Common myeloid progenitor, CD34-positive (primary cell): ENCODE measurements at regions not wholly inside any gene's neighbourhood (a gene's known extent, or its start where the extent isn't known, plus 50 kb on each side); places are given as distances from the start of the nearest gene placed in this dataset.

ENCODE experiments used
- CTCF ChIA-PET: fragments of 350-600 bp; sonication (Branson Sonifier 250); formaldehyde crosslinking; loops from one replicate; lab custom pipeline; 2021; ENCODE audit warnings: antibody characterized with exemption; lab: Charles Lee
- POLR2A ChIA-PET: fragments of 350-600 bp; sonication (Branson Sonifier 250); formaldehyde crosslinking; loops from one replicate; lab custom pipeline; 2021; ENCODE audit warnings: antibody characterized with exemption; lab: Charles Lee
- DNase-seq, 3 donors: peaks; one replicate each; pipeline versions ENCODE4 v3.0.0 to v3.0.0-alpha.2; 2013
- H3K27ac ChIP-seq, 2 experiments: 1 replicate in 1 of 2; 2 replicates in 1 of 2; pipeline ENCODE4 v1.7.0; 2013; ENCODE audit warnings: inconsistent platforms in 2 of 2, low read length in 2 of 2, mild to moderate bottlenecking in 2 of 2, low read depth in 1 of 2, moderate library complexity in 1 of 2; ENCODE audit not compliant: severe bottlenecking in 2 of 2, insufficient read depth in 1 of 2, poor library complexity in 1 of 2
- H3K27me3 ChIP-seq, 5 experiments: replicated peaks in 2 of 5; 1 replicate in 3 of 5; 2 replicates in 2 of 5; pipeline versions ENCODE4 v1.6.1 to v1.7.0; 2013; ENCODE audit warnings: low read length in 4 of 5, mild to moderate bottlenecking in 2 of 5, moderate library complexity in 2 of 5, inconsistent platforms in 1 of 5; ENCODE audit not compliant: insufficient read depth in 5 of 5, control insufficient read depth in 4 of 5
- H3K36me3 ChIP-seq, 4 experiments: 1 replicate in 2 of 4; 2 replicates in 2 of 4; pipeline versions ENCODE4 v1.6.1 to v1.7.0; 2013; ENCODE audit warnings: low read length in 3 of 4, control low read depth in 1 of 4, mild to moderate bottlenecking in 1 of 4; ENCODE audit not compliant: control insufficient read depth in 4 of 4, insufficient read depth in 4 of 4
- H3K4me1 ChIP-seq, 4 experiments: 1 replicate in 3 of 4; 2 replicates in 1 of 4; pipeline versions ENCODE4 v1.6.1 to v1.7.1; 2013; ENCODE audit warnings: low read length in 3 of 4, mild to moderate bottlenecking in 3 of 4, control low read depth in 1 of 4, inconsistent platforms in 1 of 4, moderate library complexity in 1 of 4; ENCODE audit not compliant: control insufficient read depth in 4 of 4, insufficient read depth in 4 of 4; ENCODE audit errors: control extremely low read depth in 1 of 4
- H3K4me3 ChIP-seq, 7 experiments: 1 replicate in 4 of 7; 2 replicates in 3 of 7; pipeline versions ENCODE4 v1.5.1 to v1.7.0; 2013; ENCODE audit warnings: mild to moderate bottlenecking in 7 of 7, low read length in 6 of 7, moderate library complexity in 6 of 7, inconsistent platforms in 2 of 7, low read depth in 2 of 7, control low read depth in 1 of 7; ENCODE audit not compliant: insufficient read depth in 4 of 7, control insufficient read depth in 1 of 7; ENCODE audit errors: extremely low read depth in 1 of 7
- H3K9me3 ChIP-seq, 5 experiments: 1 replicate in 4 of 5; 2 replicates in 1 of 5; pipeline versions ENCODE4 v1.6.1 to v1.7.1; 2013; ENCODE audit warnings: low read length in 4 of 5, mild to moderate bottlenecking in 2 of 5, inconsistent platforms in 1 of 5, low read depth in 1 of 5, moderate library complexity in 1 of 5; ENCODE audit not compliant: control insufficient read depth in 4 of 5, insufficient read depth in 2 of 5; ENCODE audit errors: control extremely low read depth in 1 of 5
- WGBS: methylation state at CpG from one replicate; pipeline ENCODE4 v1.1.5; 2013; ENCODE audit not compliant: insufficient coverage; 5-methylcytosine and 5-hydroxymethylcytosine counted together

DNA sequence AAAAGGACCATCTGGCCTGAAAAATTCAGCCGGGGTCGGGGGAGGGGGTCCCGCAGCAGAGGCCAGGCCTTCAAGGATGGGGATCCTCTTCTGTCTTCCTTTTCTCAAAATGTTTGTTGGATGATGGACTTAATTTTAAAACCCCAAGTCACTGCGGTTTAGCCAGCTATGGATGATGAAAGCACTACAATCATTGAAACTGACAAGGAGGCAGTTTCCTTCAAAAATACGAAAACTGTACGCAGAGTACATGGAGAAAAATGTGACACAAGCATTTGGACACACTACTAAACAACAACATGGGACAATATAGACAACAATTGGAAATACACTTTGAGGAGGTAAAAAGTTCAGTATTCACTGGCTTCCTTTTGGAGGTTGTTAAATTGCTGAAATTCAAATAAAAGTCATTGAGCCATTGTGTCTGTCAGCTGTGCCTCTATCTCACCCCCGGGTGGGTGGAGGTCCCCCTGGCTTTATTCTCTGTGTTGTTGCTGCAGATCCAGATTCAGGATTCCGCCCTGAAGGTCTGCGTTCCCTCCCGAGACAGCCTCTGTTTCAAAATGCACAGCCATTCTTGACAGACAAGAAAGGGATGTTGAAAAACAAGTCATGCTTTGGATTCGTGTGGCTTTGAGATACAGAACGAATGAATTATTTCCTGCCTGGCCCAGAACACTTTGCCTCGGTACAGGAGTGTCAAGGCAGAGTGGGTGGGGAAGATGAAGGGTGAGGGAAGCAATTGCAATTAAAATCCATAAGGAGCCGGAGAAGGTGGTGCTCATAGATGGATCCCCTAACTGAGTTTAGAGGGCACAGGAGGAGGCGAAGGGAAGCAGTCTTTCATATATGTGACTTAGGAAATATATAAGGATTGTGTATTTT lies 118.2 kb downstream of the TTLL2 start:
- POLR2A ChIA-PET = no interaction called here
- CTCF ChIA-PET = no interaction called here
- Histone ChIP-seq H3K27ac (no peak overlapping the region), H3K4me3 (no peak overlapping the region), H3K4me1 (no peaks in the 10 kb centered on the region), H3K36me3 (no peaks in the 10 kb centered on the region), H3K27me3 (peaks cover 0 to 30% (median 8%) of the 10 kb centered on the region in 5 experiments), H3K9me3 (peaks cover 0 to 3% (median 0%) of the 10 kb centered on the region in 5 experiments)
- no peak for DNase-seq
- WGBS = 71% methylated on average over 10 of the region's 15 CpGs

DNA sequence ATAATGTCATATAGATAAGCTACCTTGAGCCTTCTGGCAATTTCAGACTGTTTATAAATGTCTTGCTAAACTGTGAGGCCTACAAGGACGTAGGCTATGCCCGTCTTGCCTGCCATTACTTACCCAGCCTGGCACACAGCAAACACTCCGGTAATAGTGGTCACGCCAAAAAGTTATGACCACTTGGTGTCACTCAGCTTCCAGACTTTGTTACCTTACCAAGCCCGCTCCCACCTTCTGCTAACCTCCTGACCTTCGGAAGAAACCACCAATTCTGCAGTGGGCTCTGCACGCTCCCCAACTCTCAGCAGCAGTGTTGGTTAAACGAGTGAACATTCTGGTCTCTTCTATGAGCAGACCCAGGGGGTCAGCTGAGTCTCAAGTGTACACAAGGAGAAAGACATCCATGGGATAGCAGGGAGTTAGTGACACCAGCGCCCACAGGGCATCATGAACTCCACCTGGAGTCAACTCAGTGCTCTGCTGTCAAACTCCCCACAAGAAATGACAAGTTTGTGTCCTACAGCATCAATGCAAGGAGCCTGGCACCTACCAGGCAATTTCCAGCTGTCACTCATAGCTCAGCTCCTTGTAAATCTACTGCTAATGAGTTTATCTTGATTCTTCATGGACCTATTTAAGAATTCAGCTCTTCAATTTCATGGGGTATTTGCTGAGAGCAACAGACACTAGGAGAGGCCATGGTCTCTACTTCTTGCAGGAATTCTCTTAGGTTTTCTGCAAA lies 119.9 kb downstream of the TTLL2 start:
- POLR2A ChIA-PET = no interaction called here
- Histone ChIP-seq H3K27ac (no peak overlapping the region), H3K9me3 (no peaks in the 10 kb centered on the region), H3K4me3 (no peak overlapping the region), H3K27me3 (peaks cover 0 to 23% (median 5%) of the 10 kb centered on the region in 5 experiments), H3K36me3 (no peaks in the 10 kb centered on the region), H3K4me1 (no peaks in the 10 kb centered on the region)
- CTCF ChIA-PET = no interaction called here
- DNase-seq = no peak
- WGBS = 98% methylated on average over 9 of the region's 9 CpGs

DNA sequence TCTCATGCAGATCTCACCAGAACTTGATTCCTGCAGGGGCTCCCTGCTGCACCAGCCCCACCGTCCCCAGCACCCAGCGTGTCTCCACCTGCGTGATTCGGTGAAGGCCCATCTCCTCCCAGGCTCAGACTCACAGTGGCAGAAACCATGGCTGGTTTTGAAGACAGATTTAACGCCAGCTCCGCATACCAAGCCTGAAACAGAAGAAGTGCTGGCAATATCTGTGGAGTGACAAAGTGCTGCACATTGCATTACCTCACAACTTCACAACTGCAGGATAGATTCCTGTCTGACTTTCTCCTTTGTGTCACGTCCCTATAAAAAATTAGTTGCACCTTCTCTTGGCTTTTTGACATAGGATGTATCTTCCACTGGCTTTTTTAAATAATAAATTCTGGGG lies 120.7 kb downstream of the TTLL2 start:
- no peaks in the 10 kb centered on the region for H3K36me3 ChIP-seq
- peaks cover 0 to 23% (median 5%) of the 10 kb centered on the region in 5 experiments for H3K27me3 ChIP-seq
- WGBS = 84% methylated on average over 7 of the region's 7 CpGs
- POLR2A ChIA-PET = no interaction called here
- no peak overlapping the region for H3K4me3 ChIP-seq
- no peak overlapping the region for H3K27ac ChIP-seq
- no peaks in the 10 kb centered on the region for H3K4me1 ChIP-seq
- DNase-seq = no peak
- CTCF ChIA-PET = no interaction called here
- H3K9me3 ChIP-seq = no peaks in the 10 kb centered on the region

DNA sequence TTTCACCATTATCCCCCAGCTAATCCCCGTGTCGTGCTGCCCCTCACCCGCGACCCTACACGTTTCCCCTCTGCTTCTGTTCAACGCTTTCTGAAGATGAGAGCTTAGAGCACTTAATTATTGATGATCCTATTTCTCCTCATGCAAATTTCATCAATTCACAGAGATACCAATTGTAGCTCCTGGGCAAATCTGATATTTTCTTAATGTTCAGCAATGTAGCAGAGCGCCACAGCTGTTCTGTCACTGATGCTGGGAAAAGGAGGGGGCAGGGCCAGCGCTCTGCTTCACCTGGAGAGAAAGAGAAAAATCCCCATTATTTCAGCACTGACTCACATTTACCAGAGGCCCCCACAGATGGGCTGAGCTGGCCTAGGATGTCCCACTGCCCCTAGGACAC lies 121.2 kb downstream of the TTLL2 start:
- no peak overlapping the region for H3K27ac ChIP-seq
- POLR2A ChIA-PET = no interaction called here
- no peaks in the 10 kb centered on the region for H3K36me3 ChIP-seq
- whole genome bisulfite sequencing = 98% methylated on average over 6 of the region's 8 CpGs
- H3K9me3 ChIP-seq = no peaks in the 10 kb centered on the region
- peaks cover 0 to 23% (median 5%) of the 10 kb centered on the region in 5 experiments for H3K27me3 ChIP-seq
- DNase-seq = no peak
- H3K4me1 ChIP-seq = no peaks in the 10 kb centered on the region
- H3K4me3 ChIP-seq = no peak overlapping the region
- CTCF ChIA-PET = no interaction called here

DNA sequence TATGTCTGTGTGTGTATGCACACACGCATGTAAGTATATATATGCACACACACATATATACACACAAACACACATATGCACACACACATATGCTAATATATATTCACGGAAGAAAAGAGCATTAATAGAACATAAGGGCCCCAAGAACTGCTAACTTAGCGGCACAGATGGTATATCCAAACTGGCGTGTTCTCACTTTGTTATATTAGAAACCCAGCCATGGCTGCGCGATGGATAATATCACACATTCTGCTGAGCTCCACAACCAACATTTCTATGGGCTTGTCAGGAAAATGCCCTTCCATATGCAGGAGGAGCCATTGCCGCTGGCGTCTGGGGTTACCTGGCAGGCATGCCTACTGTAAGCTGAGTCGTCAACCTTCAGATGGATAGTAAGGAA lies 122.1 kb downstream of the TTLL2 start:
- DNase-seq = no peak

DNA sequence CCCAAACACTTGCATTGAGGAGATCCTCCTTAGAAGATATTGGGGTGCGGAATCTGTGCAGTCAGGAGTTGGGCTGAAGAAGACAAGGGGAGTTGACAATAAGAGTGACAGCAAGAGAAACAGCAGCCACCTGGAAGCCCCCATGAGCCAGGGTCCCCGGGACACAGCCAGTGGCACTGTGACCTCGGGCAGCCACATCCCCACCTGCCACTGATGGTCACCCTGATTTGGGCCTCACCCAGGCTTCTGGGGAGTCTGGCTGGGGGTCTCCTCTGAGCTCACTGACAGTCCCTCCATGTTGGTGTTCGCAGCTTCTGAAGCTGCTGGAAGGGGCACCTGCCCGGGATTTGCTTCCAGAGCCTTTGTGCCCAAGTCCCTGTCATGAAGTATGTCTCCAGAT lies 123.5 kb downstream of the TTLL2 start:
- 89% methylated on average over 5 of the region's 5 CpGs for WGBS
- H3K27ac ChIP-seq = no peak overlapping the region
- ChIA-PET POLR2A (no interaction called here), CTCF (no interaction called here)
- no peaks in the 10 kb centered on the region for H3K4me1 ChIP-seq
- DNase-seq = no peak
- H3K4me3 ChIP-seq = no peak overlapping the region
- no peaks in the 10 kb centered on the region for H3K36me3 ChIP-seq
- H3K9me3 ChIP-seq = no peaks in the 10 kb centered on the region
- peaks cover 0 to 7% (median 1%) of the 10 kb centered on the region in 5 experiments for H3K27me3 ChIP-seq

More for the DNA sequence above, 122.1 kb downstream of the TTLL2 start:
- H3K27me3 ChIP-seq = peaks cover 0 to 19% (median 4%) of the 10 kb centered on the region in 5 experiments
- H3K4me1 ChIP-seq = no peaks in the 10 kb centered on the region
- WGBS = 100% methylated on average over 4 of the region's 9 CpGs
- H3K9me3 ChIP-seq = no peaks in the 10 kb centered on the region
- CTCF ChIA-PET = no interaction called here
- H3K36me3 ChIP-seq = no peaks in the 10 kb centered on the region
- POLR2A ChIA-PET = no interaction called here
- no peak overlapping the region for H3K4me3 ChIP-seq
- H3K27ac ChIP-seq = no peak overlapping the region
